B cell (primary cell): ENCODE measurements at regions not wholly inside any gene's neighbourhood (a gene's known extent, or its start where the extent isn't known, plus 50 kb on each side); places are given as distances from the start of the nearest gene placed in this dataset.

Experiments
- ATAC-seq: fragments of 200-7000 bp; cut with Tn5 transposase; one replicate; pipeline ENCODE4 v1.10.0; 2021; ENCODE audit warnings: low read depth, mild to moderate bottlenecking, moderate number of reproducible peaks, moderate library complexity
- CTCF ChIA-PET: fragments of 350-600 bp; sonication (Branson Sonifier 250); formaldehyde crosslinking; loops from one replicate; lab custom pipeline; 2021; ENCODE audit warnings: antibody characterized with exemption, inconsistent platforms; lab: Charles Lee
- POLR2A ChIA-PET: fragments of 350-600 bp; sonication (Branson Sonifier 250); formaldehyde crosslinking; loops from one replicate; lab custom pipeline; 2021; ENCODE audit warnings: antibody characterized with exemption; lab: Charles Lee
- DNase-seq: peaks from one replicate; pipeline ENCODE4 v3.0.0; 2013
- H2AFZ ChIP-seq: 2 replicates; pipeline ENCODE4 v1.6.1; 2012; ENCODE audit warnings: mild to moderate bottlenecking, low read depth, low read length; ENCODE audit not compliant: insufficient read depth, poor library complexity, severe bottlenecking
- H3K27ac ChIP-seq, 2 donors: 1 replicate in 1 of 2; 2 replicates in 1 of 2; pipeline ENCODE4 v1.5.1; 2012 to 2013; ENCODE audit warnings: low read length in 2 of 2, mild to moderate bottlenecking in 2 of 2, moderate library complexity in 1 of 2
- H3K27me3 ChIP-seq, 4 experiments: fragments of 200-600 bp in 1 of 4; sonication (generic) in 1 of 4; replicated peaks in 1 of 4; 1 replicate in 2 of 4; 2 replicates in 2 of 4; pipeline versions ENCODE4 v1.6.1 to v1.7.0; 2013 to 2016; ENCODE audit warnings: low read length in 3 of 4, mild to moderate bottlenecking in 2 of 4, mixed read lengths in 1 of 4, moderate library complexity in 1 of 4; ENCODE audit not compliant: insufficient read depth in 4 of 4, control insufficient read depth in 3 of 4; ENCODE audit errors: control extremely low read depth in 1 of 4
- H3K36me3 ChIP-seq, 2 experiments: replicated peaks in 1 of 2; 1 replicate in 1 of 2; 2 replicates in 1 of 2; pipeline versions ENCODE4 v1.6.1 to v1.7.1; 2013; ENCODE audit warnings: low read length in 1 of 2; ENCODE audit not compliant: insufficient read depth in 2 of 2, control insufficient read depth in 1 of 2; ENCODE audit errors: control extremely low read depth in 1 of 2, extremely low read depth in 1 of 2
- H3K4me1 ChIP-seq, 2 donors: fragments of 200-600 bp in 1 of 2; sonication (generic) in 1 of 2; 1 replicate in 1 of 2; 2 replicates in 1 of 2; pipeline versions ENCODE4 v1.5.1 to v1.6.1; 2013 to 2017; ENCODE audit warnings: low read length in 2 of 2; ENCODE audit not compliant: control insufficient read depth in 2 of 2, insufficient read depth in 2 of 2
- H3K4me2 ChIP-seq: replicated peaks from 2 replicates; pipeline ENCODE3; 2012; ENCODE audit warnings: mild to moderate bottlenecking, low read depth, low read length; ENCODE audit not compliant: poor library complexity, severe bottlenecking
- H3K4me3 ChIP-seq, 5 experiments: fragments of 200-600 bp in 1 of 5; sonication (generic) in 1 of 5; 1 replicate in 3 of 5; 2 replicates in 2 of 5; pipeline versions ENCODE4 v1.5.1 to v1.7.0; 2011 to 2016; ENCODE audit warnings: low read length in 4 of 5, mild to moderate bottlenecking in 4 of 5, low read depth in 2 of 5, control low read depth in 1 of 5, moderate library complexity in 1 of 5; ENCODE audit not compliant: insufficient read depth in 1 of 5; ENCODE audit errors: control extremely low read depth in 1 of 5, extremely low read depth in 1 of 5
- H3K79me2 ChIP-seq: fragments of 200-600 bp; sonication (generic); one replicate; pipeline ENCODE4 v1.6.0; 2016; ENCODE audit warnings: low read length; ENCODE audit not compliant: control insufficient read depth, insufficient read depth
- H3K9ac ChIP-seq: fragments of 200-600 bp; sonication (generic); 2 replicates; pipeline ENCODE4 v1.6.1; 2017; ENCODE audit warnings: mild to moderate bottlenecking, low read length, moderate library complexity
- H3K9me3 ChIP-seq, 3 donors: one replicate each; pipeline versions ENCODE4 v1.6.1 to v1.7.1; 2013; ENCODE audit warnings: low read length in 2 of 3; ENCODE audit not compliant: control insufficient read depth in 2 of 3, insufficient read depth in 1 of 3; ENCODE audit errors: control extremely low read depth in 1 of 3
- H4K20me1 ChIP-seq: 2 replicates; pipeline ENCODE4 v1.6.0; 2012; ENCODE audit warnings: mild to moderate bottlenecking, low read length; ENCODE audit not compliant: insufficient read depth, control insufficient read depth, poor library complexity, severe bottlenecking
- H3K27ac Mint-ChIP-seq: one replicate; pipeline ENCODE4 v1.8.0; 2021; ENCODE audit warnings: mixed read lengths
- H3K27me3 Mint-ChIP-seq: one replicate; pipeline ENCODE4 v1.8.0; 2021; ENCODE audit warnings: mixed read lengths
- H3K4me1 Mint-ChIP-seq: one replicate; pipeline ENCODE4 v1.8.0; 2021; ENCODE audit warnings: mixed read lengths
- H3K4me3 Mint-ChIP-seq: one replicate; pipeline ENCODE4 v1.8.0; 2021; ENCODE audit warnings: mixed read lengths
- H3K9me3 Mint-ChIP-seq: one replicate; pipeline ENCODE4 v1.8.0; 2022; ENCODE audit warnings: mixed read lengths; ENCODE audit not compliant: insufficient read depth
- CTCF ChIP-seq: fragments of 200-600 bp; IDR thresholded peaks from one replicate; pipeline ENCODE4 v1.8.0; 2022; ENCODE audit warnings: antibody characterized with exemption, mild to moderate bottlenecking
- EZH2 ChIP-seq: IDR thresholded peaks from 2 replicates; pipeline ENCODE4 v1.6.1; 2012; ENCODE audit warnings: borderline replicate concordance, low read depth, mild to moderate bottlenecking, moderate library complexity, low read length; ENCODE audit not compliant: insufficient read depth, poor library complexity, severe bottlenecking
- WGBS: methylation state at CpG from one replicate; pipeline ENCODE4 v1.1.5; 2013; ENCODE audit warnings: missing lambda C conversion rate; ENCODE audit not compliant: insufficient coverage; 5-methylcytosine and 5-hydroxymethylcytosine counted together
- intact Hi-C: fragments of 100-400 bp; cut with micrococcal nuclease; formaldehyde crosslinking; loops from one replicate; pipeline ENCODE4 v1.10.0; 2022

GRCh38 chr1:101182627-101183387, 54.0 kb upstream of the S1PR1 start:
- no peak overlapping the region for H3K9ac ChIP-seq
- intact Hi-C loops = loop anchor here (5.0 kb wide), 1 partner anchor 41 kb away; no protein-coding TSS in a partner anchor
- no peak overlapping the region for H3K4me3 Mint-ChIP-seq
- no peak for DNase-seq
- CTCF ChIA-PET = interaction anchor here (1.7 kb wide), 1 partner anchor 105 kb away, joined by 4 read pairs; no protein-coding TSS in a partner anchor
- H3K4me3 ChIP-seq = no peak overlapping the region
- peaks cover 16% of the 10 kb centered on the region for H3K4me1 Mint-ChIP-seq
- no peak for TF ChIP-seq EZH2
- no peak for TF ChIP-seq CTCF
- H2AFZ ChIP-seq = no peak overlapping the region
- no peak for ATAC-seq
- no peaks in the 10 kb centered on the region for H3K27me3 Mint-ChIP-seq
- H3K27me3 ChIP-seq = no peaks in the 10 kb centered on the region
- H3K4me1 ChIP-seq = peaks cover 8 to 16% of the 10 kb centered on the region in 2 donors
- no peaks in the 10 kb centered on the region for H4K20me1 ChIP-seq
- H3K27ac ChIP-seq = no peak overlapping the region
- no peaks in the 10 kb centered on the region for H3K79me2 ChIP-seq
- no peaks in the 10 kb centered on the region for H3K9me3 ChIP-seq
- H3K36me3 ChIP-seq = no peaks in the 10 kb centered on the region
- POLR2A ChIA-PET = no interaction called here
- no peaks in the 10 kb centered on the region for H3K9me3 Mint-ChIP-seq
- no peak overlapping the region for H3K4me2 ChIP-seq
- no peak overlapping the region for H3K27ac Mint-ChIP-seq

GRCh38 chr1:101181930-101182329, 54.9 kb upstream of the S1PR1 start:
- H3K4me1 ChIP-seq = peaks cover 8 to 16% of the 10 kb centered on the region in 2 donors
- ChIA-PET CTCF (interaction anchor here (1.1 kb wide), 1 partner anchor 9 kb away, joined by 3 read pairs; no protein-coding TSS in a partner anchor), POLR2A (no interaction called here)
- peaks cover 16% of the 10 kb centered on the region for H3K4me1 Mint-ChIP-seq
- TF ChIP-seq CTCF = no peak
- no peak for TF ChIP-seq EZH2
- no peaks in the 10 kb centered on the region for H3K36me3 ChIP-seq
- H2AFZ ChIP-seq = no peak overlapping the region
- H3K27ac Mint-ChIP-seq = no peak overlapping the region
- no peaks in the 10 kb centered on the region for H3K27me3 ChIP-seq
- no peaks in the 10 kb centered on the region for H3K27me3 Mint-ChIP-seq
- H3K4me3 ChIP-seq = no peak overlapping the region
- ATAC-seq = no peak
- H3K4me2 ChIP-seq = no peak overlapping the region
- no peaks in the 10 kb centered on the region for H3K79me2 ChIP-seq
- no peak overlapping the region for H3K4me3 Mint-ChIP-seq
- no peak overlapping the region for H3K9ac ChIP-seq
- H3K9me3 ChIP-seq = no peaks in the 10 kb centered on the region
- WGBS = 74% methylated on average over 5 of the region's 5 CpGs
- no peak overlapping the region for H3K27ac ChIP-seq
- no peaks in the 10 kb centered on the region for H3K9me3 Mint-ChIP-seq
- intact Hi-C loops = loop anchor here (5.0 kb wide), 1 partner anchor 40 kb away; no protein-coding TSS in a partner anchor
- DNase-seq = no peak
- H4K20me1 ChIP-seq = no peaks in the 10 kb centered on the region
